Neural crest cell (in vitro differentiated cells): ENCODE measurements at regions not wholly inside any gene's neighbourhood (a gene's known extent, or its start where the extent isn't known, plus 50 kb on each side); places are given as distances from the start of the nearest gene placed in this dataset.
"Not testable (repeated sequence)": the region's sequence is repeated elsewhere in the genome, so short reads cannot be mapped to it uniquely, and the experiment has no call there.

Experiments
- DNase-seq: peaks from one replicate; pipeline ENCODE4 v3.0.0; 2021; ENCODE audit warnings: low read depth, mixed read lengths, low spot score
- H3K27ac Mint-ChIP-seq: one replicate; pipeline ENCODE4 v1.8.0; 2021; ENCODE audit warnings: mild to moderate bottlenecking, mixed read lengths; ENCODE audit not compliant: unreplicated experiment
- H3K27me3 Mint-ChIP-seq: 2 replicates; pipeline ENCODE4 v1.8.0; 2021; ENCODE audit warnings: low read depth, mild to moderate bottlenecking, mixed read lengths
- H3K36me3 Mint-ChIP-seq: 2 replicates; pipeline ENCODE4 v1.8.0; 2021; ENCODE audit warnings: low read depth, mild to moderate bottlenecking, mixed read lengths
- H3K4me1 Mint-ChIP-seq: 2 replicates; pipeline ENCODE4 v1.8.0; 2021; ENCODE audit warnings: mixed read lengths
- H3K4me3 Mint-ChIP-seq: one replicate; pipeline ENCODE4 v1.8.0; 2021; ENCODE audit warnings: mild to moderate bottlenecking, mixed read lengths
- H3K9me3 Mint-ChIP-seq: 2 replicates; pipeline ENCODE4 v1.8.0; 2021; ENCODE audit warnings: mixed read lengths
- TF ChIP-seq, protein P1 (sequence below): fragments of 200-600 bp; sonication (generic); conservative IDR thresholded peaks from 2 replicates; pipeline ENCODE4 v1.5.0; 2021; ENCODE audit warnings: antibody characterized with exemption, mild to moderate bottlenecking

GRCh38 chr16:76856112-76856511, 334.9 kb upstream of the MON1B start:
- Mint-ChIP-seq H3K36me3 (no peaks in the 10 kb centered on the region), H3K27me3 (peaks cover 5% of the 10 kb centered on the region), H3K27ac (no peak overlapping the region), H3K9me3 (peaks cover 7% of the 10 kb centered on the region), H3K4me1 (no peaks in the 10 kb centered on the region), H3K4me3 (no peak overlapping the region)
- TF ChIP-seq, protein P1, sequence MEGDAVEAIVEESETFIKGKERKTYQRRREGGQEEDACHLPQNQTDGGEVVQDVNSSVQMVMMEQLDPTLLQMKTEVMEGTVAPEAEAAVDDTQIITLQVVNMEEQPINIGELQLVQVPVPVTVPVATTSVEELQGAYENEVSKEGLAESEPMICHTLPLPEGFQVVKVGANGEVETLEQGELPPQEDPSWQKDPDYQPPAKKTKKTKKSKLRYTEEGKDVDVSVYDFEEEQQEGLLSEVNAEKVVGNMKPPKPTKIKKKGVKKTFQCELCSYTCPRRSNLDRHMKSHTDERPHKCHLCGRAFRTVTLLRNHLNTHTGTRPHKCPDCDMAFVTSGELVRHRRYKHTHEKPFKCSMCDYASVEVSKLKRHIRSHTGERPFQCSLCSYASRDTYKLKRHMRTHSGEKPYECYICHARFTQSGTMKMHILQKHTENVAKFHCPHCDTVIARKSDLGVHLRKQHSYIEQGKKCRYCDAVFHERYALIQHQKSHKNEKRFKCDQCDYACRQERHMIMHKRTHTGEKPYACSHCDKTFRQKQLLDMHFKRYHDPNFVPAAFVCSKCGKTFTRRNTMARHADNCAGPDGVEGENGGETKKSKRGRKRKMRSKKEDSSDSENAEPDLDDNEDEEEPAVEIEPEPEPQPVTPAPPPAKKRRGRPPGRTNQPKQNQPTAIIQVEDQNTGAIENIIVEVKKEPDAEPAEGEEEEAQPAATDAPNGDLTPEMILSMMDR: no peak
- no peak for DNase-seq

DNA sequence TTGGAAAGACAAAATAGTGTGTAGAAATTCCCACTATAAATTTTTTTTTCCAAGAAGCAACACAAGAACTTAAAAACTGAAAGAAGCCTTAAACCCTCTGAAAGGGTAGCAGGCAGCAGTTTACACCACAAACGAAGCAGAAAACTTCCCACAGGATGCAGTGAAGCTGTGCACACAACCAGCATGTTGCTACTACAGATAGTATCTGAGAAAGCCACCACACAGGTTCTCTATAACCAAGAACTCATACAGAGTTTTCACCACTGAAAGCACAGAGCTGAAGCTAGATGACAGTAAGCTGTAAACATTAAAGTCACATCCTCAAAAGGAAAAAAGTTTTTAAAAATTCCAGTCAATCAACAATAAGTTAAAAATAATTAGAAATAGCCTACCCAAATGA, 333.6 kb upstream of the MON1B start:
- Mint-ChIP-seq H3K27ac (no peak overlapping the region), H3K36me3 (no peaks in the 10 kb centered on the region)
- TF ChIP-seq, protein P1: no peak

DNA sequence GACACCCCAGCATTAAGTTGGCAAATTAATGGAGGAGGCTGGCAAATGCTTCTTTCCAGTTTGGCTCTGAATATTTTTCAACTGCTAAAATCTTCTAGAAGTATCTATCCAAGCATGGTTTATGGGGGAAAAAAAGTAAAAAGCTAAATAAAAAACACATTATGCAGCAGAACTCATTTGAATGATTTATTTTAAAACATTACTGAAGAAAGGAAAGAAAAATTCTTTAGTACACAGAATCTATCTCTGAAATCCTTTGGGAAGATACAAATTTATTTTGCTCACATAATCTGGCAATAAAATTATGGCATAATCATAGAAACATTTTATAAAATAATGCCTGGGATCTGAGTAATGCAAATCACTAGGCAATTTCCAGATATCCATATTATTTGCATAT, 328.1 kb upstream of the MON1B start:
- Mint-ChIP-seq H3K4me1 (no peaks in the 10 kb centered on the region), H3K9me3 (peaks cover 9% of the 10 kb centered on the region), H3K27ac (no peak overlapping the region), H3K27me3 (peaks cover 14% of the 10 kb centered on the region), H3K4me3 (no peak overlapping the region), H3K36me3 (no peaks in the 10 kb centered on the region)
- TF ChIP-seq, protein P1: no peak
- no peak for DNase-seq

More for the DNA sequence above, 333.6 kb upstream of the MON1B start:
- H3K4me3 Mint-ChIP-seq: no peak overlapping the region
- no peak for DNase-seq
- no peaks in the 10 kb centered on the region for H3K4me1 Mint-ChIP-seq
- H3K27me3 Mint-ChIP-seq: peaks cover 9% of the 10 kb centered on the region
- peaks cover 9% of the 10 kb centered on the region for H3K9me3 Mint-ChIP-seq

DNA sequence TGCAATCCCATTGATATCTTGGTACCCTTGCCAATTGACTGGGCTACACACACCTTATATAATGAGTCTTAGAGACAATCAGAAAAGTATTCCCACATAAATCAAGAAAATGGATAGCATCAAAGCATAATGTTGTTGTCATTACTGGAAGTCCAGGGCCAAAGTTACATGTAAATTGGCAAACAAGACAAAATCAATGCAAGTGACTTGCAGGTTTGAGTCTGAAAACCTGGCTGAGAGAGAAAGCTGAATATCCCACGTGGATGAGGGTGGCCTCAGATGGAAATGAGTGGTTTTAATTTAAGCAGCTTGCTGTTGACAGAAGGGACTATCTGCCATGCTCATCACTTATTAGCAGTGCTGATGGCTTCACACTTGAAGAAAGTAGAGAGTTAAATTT, 324.0 kb upstream of the MON1B start:
- TF ChIP-seq, protein P1: no peak
- Mint-ChIP-seq H3K27me3 (peaks cover 13% of the 10 kb centered on the region), H3K36me3 (no peaks in the 10 kb centered on the region), H3K9me3 (peaks cover 2% of the 10 kb centered on the region), H3K4me1 (no peaks in the 10 kb centered on the region), H3K4me3 (no peak overlapping the region), H3K27ac (no peak overlapping the region)
- no peak for DNase-seq

DNA sequence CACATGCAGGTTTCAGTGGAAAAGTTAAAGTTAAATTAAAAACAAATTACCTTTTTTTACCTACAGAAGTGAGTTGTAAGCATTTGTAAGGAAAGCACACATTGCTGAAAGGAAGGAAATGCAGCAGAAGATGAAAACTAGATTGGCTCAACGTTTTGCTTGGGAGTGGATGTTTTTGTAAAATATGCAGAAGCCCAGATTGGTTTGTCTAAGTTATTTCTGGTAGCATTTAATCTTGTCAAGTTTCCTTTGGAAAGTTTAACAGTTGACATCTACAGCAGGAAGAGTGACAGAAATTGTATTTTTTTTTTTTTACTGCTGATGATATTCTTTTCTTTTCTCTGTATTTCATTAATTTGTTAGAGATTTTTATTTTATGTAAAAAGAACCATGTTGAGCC, 315.1 kb upstream of the MON1B start:
- H3K4me1 Mint-ChIP-seq: no peaks in the 10 kb centered on the region
- peaks cover 3% of the 10 kb centered on the region for H3K9me3 Mint-ChIP-seq
- DNase-seq: no peak
- TF ChIP-seq, protein P1: no peak
- no peak overlapping the region for H3K27ac Mint-ChIP-seq
- H3K4me3 Mint-ChIP-seq: no peak overlapping the region
- peaks cover 6% of the 10 kb centered on the region for H3K27me3 Mint-ChIP-seq
- H3K36me3 Mint-ChIP-seq: no peaks in the 10 kb centered on the region

DNA sequence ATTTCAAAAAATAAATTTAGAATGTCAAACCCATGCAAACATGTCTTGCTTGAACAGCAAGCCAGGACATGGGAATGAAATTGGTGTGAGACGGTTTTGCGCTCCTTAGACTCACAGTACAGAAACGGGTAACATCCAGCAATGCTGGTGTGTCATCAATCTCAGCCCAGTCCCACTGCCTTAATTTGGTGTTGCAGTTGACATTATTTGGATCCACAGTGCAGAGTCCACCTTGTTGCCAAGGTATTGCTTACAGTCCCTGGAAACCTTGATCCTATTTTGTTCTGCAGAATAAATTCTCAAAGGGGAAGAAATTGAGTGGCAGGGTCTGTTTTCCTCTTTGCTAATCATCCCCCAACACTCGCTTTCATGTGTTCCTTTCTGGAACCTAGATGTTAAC, 311.6 kb upstream of the MON1B start:
- DNase-seq: no peak
- Mint-ChIP-seq H3K27me3 (peaks cover 3% of the 10 kb centered on the region), H3K36me3 (no peaks in the 10 kb centered on the region), H3K27ac (no peak overlapping the region), H3K4me3 (no peak overlapping the region), H3K4me1 (peaks cover 5% of the 10 kb centered on the region), H3K9me3 (peaks cover 3% of the 10 kb centered on the region)
- TF ChIP-seq, protein P1: no peak

- not testable (repeated sequence) for DNase-seq, H3K27ac Mint-ChIP-seq, H3K9me3 Mint-ChIP-seq, H3K27me3 Mint-ChIP-seq, H3K36me3 Mint-ChIP-seq, H3K4me3 Mint-ChIP-seq, H3K4me1 Mint-ChIP-seq
Measured at GRCh38 chr16:76880523-76880922, 310.5 kb upstream of the MON1B start.
